ENCODE measurements at regions not wholly inside any gene's neighbourhood (a gene's known extent, or its start where the extent isn't known, plus 50 kb on each side); places are given as distances from the start of the nearest gene placed in this dataset.
"Not testable (repeated sequence)": the region's sequence is repeated elsewhere in the genome, so short reads cannot be mapped to it uniquely, and the experiment has no call there.

DNA sequence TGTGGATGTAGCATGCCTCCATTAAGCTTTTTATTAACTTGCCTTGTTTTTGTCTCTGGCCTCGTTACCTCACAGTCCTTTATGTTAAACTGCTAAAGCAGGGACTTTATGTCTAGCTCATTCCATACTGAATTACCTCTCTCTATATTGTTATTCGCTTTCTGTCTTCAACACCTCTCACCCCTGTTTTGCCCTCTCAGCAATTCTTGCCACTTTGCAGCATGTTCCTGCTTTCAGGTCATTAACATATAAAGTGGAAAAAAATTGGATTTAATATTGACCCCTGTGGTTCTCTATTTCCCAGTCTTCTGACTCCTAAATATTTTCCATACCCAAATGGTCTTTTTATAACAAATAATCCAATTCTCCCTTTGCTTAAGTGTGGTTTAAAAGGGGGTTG is 810.4 kb upstream of the KIF2B start:
- DNase-seq = no peak

DNA sequence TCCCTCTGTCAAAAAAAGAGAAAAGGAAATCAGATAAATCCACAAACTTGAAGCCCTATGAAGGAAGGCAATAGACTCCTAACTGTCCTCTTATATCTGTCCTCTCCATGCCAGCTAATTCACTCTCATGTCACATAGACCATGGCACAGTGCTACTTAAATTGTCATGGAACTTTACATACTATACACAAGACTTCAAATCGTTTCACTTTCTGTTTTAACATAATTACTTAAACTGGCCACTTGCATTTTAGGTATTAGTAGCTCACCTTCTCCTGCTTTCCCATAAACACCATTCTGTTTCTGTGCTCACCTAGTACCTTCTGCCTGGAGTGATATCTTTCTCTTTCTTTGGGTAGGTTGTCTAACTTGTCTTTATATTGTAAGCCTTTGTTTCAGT is 816.7 kb upstream of the KIF2B start:
- no peak for DNase-seq

DNA sequence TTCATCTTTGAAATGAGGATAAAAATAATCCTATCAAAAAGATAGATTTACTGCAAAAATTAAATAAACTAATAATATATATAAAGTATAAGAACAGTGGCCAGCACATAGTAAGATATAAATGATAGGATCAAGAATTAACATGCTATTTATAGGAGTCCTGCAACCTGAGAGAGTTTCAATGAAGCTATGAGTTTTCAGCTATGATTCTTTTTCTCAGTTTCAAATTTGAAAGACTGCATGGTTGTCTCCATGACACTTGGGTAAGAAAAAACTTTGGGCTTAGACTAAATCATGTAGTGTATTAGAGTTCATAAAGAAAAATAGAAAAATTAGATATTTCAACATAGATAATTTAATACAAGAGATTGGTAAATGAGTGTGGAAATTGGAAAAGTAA is 817.8 kb upstream of the KIF2B start:
- no peak for DNase-seq

DNA sequence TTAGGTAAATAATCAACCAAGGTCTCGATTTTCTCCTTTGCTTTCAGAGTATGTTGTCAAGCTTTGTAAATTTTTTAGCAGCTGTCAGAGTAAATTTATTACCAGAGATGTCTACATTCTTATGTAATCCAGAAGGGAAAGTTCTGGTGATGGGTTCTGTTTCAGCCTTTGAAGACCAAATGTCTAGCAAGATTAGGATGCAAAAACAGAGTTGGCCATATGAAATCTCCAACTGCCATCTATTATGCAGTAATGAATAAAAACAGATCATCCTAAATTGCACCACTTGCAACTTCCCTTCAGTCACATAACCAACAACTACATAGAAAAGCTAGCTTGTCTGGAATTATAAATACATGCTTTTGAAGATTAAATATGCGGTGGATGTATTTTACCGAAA is 826.8 kb upstream of the KIF2B start:
- no peak for DNase-seq

DNA sequence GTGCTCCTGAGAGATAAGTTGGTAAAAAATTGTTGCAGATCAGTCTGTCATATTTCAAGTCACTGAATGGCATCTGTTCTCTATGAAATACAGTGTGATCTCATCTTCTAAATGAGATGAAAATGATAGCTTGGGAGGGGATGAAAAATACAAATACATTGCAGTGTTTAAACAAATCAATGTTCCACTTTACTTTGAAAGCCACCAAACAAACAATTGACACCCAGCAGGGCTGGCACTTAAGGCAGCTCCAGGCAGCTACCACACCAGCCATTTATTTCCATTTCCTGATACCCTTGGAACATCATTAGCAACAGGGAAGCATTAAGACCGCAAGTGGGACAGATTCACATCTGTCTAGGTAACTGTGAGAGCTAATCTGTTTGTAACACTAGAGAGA is 827.6 kb upstream of the KIF2B start:
- DNase-seq = peak; percentile 95

DNA sequence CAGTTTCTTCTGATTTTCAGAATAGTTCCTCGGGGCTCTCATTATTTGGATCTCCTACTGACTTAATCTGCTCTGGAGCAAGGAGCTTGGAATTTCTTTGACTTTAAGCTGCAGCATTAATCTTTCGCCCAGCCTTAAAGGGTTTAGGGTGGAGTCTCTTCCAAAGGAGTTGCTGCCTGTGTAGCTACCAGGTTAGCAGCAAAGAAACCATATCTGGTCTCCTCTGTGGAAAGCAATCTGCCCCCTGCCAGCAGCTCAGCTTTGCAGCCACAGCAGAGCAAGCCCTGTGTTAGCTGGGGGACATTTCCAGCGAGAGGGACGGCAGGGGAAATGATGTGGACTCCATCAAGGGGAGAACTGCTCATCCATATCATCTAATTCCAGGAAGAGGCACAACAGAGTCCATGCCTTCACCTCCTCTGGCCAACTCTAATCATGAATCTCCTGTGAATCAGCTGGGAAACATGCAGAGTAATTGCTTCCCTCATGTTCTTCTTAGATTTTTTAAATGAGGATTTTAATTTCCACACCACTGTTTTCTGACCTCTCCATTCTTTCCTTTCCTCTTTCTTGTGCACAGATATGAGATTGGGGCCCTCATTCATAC is 827.6 kb upstream of the CA10 start:
- DNase-seq = no peak

DNA sequence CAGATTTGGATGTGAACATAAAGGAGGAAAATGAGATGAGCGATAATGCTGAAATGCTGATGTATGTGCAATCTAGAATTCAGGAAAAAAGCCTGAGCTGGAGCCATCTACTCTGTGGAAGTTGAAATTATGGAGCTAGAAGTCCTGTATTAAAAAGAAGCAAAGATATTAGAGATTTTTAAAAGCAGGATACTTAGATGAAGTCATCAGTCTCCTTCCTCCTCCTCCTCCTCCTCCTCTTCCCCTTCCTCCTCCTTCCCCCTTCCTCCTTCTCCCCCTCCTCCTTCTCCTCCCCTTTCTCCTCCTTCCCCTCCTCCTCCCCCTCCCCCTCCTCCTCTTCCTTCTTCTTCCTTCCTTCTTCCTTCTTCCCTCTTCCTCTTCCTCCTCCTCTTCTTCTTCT is 823.8 kb upstream of the CA10 start:
- DNase-seq = no peak

DNA sequence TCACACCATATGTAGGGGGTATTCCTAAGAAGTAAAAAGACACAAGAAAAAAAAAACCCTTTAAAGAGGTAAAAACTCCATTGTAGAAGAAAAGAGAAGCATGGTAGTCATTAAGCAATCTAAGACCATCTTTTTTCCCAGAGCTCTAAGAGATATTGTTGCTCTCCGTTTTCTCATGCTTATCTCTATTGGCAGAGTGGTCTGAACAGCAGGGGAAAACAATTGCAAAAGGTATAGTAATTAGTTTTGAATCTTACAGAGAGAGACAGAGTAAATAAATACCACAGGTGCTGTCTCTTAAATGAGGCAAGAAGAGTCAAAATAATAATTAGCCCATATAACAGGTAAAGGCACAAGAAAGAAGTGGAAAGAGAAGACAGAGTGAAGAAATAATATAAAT is 821.4 kb upstream of the CA10 start:
- DNase-seq = no peak

DNA sequence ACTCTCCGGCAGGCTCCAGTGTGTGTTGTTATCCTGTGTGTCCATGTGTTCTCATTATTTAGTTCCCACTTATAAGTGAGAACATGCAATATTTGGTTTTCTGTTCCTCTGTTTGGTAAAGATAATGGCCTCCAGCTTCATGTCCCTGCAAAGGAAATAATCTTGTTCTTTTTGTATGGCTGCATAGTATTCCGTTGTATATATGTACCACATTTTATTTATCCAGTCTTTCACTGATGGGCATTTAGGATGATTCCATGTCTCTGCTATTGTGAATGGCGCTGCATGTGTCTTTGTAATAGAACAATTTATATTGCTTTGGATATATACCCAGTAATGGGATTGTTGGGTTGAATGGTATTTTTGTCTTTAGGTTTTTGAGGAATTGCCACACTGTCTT is 807.3 kb upstream of the CA10 start:
- DNase-seq = no peak

DNA sequence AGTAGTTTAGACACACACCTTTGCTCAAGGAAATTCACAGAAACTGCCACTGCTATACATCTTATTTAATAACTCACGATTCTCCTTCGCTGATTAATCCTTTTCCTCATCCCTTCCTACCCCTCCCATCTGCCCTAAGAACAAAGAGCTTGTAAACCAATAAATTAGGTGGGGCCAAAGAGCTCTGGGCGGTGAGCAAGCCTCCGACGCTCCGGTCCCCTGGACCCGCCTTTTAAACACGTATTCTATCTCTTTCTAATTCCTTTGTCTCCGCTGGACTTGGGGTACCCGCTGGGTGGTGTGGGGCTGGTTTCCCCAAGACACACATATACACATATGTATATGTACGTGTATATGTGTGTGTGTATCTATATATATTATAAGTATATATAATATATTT is 803.2 kb upstream of the CA10 start:
- DNase-seq = not testable (repeated sequence)

DNA sequence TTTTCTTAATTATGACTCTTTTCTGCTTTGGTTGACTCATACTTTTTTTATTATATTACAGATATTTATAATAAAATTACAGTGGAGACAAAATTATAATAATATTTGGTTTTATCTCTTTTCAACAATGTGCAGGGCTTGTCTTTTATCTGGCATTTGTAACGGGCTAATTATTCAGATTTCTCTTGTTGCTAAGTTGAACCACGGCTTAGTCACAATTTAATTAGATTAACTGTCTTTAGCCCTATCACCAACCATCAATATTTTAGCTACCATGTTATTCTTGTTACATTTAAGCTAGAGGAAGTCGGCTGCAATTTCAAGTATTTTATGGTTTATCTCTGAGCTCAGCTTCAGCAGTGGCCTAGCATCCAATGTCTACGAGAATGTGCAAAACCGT is 798.9 kb upstream of the CA10 start:
- no peak for DNase-seq

DNA sequence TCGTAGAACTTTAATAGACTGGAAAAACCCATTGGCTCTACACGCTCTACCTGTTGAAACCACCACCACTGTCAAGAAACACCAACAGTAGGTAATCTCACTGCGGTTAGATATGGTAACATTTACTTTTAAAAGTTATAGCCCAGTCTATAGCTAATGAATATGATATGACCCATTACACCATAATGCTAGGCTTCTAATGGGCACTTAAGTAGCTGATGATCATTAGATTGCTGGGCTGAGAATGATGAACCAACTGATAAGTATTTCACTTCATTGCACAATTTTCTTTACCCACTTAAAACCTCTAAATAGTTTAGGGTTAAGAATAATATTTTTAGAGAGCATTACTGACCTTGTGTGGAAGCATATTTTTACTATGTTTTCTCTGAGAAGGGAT is 788.9 kb upstream of the CA10 start:
- no peak for DNase-seq

DNA sequence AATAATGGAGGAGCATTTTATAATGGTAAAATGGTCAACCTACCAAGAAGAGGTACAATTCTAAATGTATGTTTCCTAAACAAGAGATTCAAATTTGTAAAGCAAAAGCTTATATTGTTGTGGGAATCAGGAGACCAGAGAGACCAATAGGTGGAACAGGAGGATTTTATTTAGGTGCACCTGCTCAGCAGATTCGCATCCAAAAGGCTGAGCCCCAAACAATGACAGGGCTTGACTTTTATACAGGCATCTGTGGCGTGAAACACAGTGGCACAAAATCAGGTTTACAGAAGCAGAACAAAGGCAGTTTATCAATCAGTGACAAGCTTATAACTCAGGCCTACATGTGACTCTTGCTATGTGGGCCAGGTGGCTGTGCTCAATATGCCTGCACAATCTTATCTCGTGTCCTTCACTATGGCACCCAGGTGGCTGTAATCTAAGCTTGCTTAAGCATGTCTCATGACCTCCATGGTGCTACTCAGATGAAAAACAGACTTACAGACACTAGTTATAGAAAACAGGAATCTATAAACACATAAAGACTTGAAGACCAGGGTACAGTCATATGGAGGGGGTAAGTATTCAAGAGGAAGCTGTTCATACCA is 780.2 kb upstream of the CA10 start:
- DNase-seq = no peak

DNA sequence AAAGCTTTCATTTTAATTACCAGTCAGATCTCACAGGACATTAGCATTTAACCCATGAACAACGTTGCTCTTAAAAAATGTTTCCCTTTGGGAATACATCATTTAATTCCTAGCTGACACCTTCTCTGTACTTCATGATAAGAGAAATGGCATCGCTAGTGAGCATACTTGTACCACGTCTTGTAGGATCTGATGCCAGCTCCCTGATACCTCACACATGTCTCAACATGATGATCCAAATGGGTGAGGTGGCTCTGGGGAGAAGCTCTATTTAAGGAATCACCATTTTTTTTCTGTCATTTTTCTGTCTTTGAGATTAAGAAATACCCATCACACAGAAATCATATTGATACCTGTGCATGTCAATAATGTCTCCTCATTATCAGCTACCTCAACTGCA is 772.1 kb upstream of the CA10 start:
- DNase-seq = no peak

DNA sequence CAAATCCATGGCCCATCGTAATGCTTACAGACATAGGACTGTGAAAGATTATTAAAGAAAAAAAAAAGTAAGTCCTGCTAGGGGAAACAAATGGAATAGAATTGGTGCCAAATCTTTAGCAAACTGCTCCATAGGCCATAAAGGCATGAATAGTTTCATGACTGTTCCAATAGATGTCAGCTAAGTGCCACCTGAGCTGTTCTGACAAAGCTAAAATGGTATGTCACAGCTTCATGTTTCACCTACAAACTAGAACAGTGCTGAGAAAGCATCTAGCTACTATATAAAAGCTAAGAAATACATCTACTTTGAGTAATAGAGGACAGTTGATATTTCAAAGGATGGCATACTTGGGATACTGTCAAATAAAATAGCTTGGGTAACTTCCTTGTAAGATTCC is 771.6 kb upstream of the CA10 start:
- no peak for DNase-seq

DNA sequence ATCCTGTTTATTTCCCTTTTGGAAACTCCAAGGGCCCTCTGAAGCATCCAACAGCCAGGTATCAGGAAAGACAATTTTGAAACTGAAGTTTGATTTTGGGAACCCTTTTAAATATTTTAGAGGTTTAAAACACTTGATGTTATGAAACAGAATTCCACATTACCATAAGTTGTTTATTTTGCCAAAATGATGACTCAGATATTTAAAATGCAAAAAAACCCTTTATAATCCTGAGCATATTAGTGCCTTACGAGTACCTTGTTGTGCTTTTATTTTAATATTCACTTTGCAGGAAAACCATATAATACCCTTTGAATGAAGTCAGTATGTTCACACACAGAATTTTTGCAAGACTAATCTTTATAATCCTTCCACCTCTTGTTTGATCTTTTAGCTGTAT is 765.1 kb upstream of the CA10 start:
- DNase-seq = no peak

DNA sequence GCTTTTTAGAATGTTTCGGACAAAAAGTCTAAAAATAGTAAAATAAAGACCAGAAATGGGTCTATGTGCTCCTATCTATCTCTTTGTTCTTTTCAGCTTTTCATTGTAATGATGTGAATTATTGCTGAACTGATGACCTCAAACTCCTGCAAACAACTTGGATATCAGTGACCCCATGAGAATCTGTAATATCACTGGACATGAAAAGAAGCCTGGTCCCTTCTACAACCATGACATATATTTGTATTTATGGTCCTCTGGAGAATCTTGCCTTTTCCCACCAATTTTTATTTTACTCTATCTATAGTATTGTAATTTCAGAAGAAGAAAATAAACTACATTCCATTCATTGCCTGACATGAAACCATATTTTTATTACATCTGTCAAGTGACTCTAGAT is 740.7 kb upstream of the CA10 start:
- DNase-seq = no peak

DNA sequence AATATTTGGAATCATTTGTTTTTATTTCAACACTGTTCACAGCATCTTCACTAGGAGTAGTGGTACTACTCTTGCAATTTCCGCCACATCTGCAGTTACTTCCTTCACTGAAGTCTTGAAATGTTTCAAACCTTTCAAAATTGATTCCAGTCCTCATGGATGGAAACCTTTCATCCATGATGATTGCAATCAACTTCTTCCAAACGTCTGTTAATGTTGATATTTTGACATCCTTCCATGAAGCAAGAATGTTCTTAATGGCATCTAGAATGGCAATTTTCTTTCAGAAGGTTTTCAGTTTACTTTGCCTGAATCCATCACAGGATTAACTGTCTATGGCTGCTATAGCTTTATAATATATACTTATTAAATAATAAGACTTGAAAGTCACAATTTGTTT is 736.8 kb upstream of the CA10 start:
- no peak for DNase-seq

DNA sequence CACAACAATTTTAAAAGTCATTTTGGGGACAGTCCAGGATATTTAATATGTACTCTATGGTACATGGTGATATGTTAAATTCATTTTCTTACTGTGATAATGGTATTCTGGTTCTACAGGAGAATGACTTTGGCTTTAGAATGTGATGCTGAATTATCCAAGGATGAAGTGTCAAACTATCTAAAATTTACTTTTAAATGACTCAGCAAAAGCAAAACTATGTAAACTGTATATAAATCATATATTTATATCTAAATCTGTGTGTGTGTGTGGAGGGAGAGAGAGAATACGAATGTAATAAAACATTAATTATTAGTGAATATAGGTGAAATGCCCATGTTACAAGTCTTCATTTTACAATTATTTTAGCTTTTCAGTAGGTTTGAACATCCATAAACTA is 733.8 kb upstream of the CA10 start:
- no peak for DNase-seq

DNA sequence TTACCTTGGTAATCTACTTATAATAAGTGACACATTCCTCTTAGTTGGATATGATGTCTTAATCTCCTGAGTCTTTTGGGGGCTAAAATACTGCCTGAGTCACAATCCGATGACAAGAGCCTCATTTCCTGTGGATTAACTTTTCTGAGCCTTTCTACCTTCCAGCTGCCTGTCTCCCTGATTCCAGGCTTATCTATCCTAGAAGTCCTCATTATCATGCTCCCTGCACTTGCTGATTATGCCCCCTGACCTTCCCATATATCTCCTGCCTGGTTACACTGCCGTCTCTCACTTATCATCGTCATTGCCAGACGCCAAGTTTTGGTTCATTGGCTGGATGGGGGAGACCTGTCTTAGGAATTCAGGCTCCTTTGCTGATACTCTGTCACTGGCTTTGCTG is 727.4 kb upstream of the CA10 start:
- no peak for DNase-seq

DNA sequence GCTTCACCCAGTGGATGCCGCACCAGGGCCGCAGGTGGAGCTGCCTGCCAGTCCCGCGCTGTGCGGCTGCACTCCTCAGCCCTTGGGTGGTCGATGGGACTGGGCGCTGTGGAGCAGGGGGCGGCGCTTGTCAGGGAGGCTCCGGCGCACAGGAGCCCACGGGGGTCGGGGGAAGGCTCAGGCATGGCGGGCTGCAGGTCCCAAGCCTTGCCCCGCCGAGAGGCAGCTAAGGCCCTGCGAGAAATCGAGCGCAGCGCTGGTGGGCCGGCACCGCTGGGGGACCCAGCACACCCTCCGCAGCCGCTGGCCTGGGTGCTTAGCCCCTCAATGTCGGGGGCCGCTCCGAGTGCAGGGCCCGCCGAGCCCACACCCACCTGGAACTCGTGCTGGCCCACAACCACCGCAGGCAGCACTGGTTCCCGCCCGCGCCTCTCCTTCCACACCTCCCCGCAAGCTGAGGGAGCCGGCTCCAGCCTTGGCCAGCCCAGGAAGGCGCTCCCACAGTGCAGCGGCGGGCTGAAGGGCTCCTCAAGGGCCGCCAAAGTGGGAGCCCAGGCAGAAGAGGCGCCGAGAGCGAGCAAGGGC is 725.5 kb upstream of the CA10 start:
- not testable (repeated sequence) for DNase-seq

DNA sequence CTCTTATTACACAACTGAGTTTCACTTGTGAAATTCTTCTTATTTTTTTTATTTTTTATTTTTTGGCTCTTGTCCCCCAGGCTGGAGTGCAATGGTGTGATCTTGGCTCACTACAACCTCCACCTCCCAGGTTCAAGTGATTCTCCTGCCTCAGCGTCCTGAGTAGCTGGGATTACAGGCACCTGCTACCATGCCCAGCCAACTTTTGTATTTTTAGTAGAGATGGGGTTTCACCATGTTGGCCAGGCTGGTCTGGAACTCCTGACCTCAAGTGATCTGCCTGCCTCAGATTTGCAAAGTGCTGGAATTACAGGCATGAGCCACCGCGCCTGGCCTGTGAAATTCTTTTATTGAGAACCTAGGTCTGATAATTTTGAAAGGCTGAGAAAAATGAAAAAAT is 688.3 kb upstream of the CA10 start:
- DNase-seq = not testable (repeated sequence)

DNA sequence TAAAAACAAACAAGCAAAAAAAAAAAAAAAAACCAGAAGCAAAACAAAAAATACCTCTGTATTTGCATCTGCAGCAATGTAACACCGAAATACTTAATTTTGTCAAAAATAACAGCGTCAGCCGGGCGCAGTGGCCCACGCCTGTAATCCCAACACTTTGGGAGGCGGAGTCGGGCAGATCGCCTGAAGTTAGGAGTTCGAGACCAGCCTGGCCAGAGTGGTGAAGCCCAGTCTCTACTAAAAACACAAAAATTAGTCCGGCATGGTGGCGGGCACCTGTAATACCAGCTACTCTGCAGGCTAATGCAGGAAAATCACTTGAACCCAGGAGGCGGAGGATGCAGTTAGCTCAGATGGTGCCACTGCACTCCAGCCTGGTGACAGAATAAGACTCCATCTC is 683.5 kb upstream of the CA10 start:
- no peak for DNase-seq

DNA sequence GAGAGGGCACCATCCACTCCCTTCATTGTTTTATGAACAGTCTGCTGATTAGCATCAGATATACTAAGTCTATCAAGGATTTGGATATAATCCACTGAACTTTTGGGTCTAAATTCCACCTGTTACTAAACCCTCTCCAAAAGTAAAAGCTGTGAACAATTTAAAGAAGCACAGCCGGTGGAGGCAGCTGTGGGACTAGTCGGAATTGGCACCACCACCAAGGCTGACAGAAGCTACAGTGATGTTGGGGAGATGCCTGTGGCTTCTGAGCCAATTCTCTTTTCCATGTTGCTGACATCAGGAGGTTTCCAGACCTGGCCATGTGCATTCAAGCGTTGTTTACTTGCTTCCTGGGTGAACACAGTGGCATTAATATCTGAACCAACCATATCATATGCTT is 679.0 kb upstream of the CA10 start:
- DNase-seq = no peak

DNA sequence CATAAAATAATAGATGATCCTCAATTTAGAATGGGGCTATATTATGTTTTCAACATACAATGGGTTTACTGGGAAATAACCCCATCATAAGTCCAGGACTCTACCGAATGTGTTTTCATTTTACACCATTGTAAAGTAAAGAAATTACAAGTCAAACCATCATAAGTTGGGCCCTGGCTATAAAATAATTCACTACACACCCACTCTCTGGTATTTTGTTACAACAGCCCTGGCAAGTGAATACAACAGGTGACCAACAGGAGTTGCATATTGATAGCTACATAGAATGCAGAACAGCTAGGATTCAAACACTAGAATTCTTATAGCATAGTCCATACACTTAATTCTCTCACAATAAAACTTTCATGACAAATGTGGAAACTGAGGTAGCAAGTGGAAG is 673.0 kb upstream of the CA10 start:
- no peak for DNase-seq
